Esophagus mucosa (tissue), 1 donor: ENCODE measurements at regions not wholly inside any gene's neighbourhood (a gene's known extent, or its start where the extent isn't known, plus 50 kb on each side); places are given as distances from the start of the nearest gene placed in this dataset.
"Not testable (repeated sequence)": the region's sequence is repeated elsewhere in the genome, so short reads cannot be mapped to it uniquely, and the experiment has no call there.

Experiments
- ATAC-seq: fragments of 200-7000 bp; cut with Tn5 transposase; one replicate; pipeline ENCODE4 v1.9.1; 2020
- donor health status: DM: yes; HTN: yes; CAD: no.

DNA sequence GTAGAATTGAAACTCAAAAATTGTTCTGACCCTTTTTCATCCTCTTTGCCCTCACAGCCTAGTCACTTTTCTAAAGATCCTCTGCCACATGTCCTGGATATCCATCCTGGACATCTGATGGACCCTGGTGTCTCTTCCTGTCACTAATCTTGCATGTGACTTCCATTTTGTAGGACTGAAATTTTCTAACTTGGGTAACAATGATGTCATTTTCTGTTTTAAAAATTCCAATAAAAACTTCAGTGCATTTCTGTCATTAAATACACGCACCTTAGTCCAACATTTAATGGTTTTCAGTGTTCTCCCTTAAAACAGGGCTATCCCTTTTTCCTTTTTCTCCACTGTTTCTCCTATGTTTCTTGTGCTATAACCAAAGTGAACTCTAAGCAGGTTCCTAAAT is 684.9 kb upstream of the ANKRD30A start:
- ATAC-seq, result no peak

DNA sequence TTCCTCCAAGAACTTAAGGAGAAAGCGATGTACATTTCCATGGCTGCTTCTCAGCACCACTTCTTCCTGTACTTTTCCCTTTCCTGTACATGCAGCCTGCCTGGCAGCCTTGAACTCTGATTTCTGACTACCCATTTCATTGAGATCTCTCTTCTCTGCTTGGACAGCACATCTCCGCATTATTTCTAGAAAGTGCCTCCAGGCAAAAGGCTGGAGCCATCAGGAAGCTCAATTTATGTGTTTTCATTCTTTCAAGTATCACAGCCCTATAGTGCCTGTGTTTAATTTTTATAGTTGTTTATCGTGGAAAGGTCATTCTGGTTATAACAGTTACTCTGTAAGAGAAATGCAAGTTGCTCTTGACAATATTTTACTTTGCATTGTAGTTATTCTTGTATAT is 688.0 kb upstream of the ANKRD30A start:
- no peak for ATAC-seq

GRCh38 chr10:36428507-36428906 is 696.9 kb upstream of the ANKRD30A start:
- ATAC-seq, result no peak

DNA sequence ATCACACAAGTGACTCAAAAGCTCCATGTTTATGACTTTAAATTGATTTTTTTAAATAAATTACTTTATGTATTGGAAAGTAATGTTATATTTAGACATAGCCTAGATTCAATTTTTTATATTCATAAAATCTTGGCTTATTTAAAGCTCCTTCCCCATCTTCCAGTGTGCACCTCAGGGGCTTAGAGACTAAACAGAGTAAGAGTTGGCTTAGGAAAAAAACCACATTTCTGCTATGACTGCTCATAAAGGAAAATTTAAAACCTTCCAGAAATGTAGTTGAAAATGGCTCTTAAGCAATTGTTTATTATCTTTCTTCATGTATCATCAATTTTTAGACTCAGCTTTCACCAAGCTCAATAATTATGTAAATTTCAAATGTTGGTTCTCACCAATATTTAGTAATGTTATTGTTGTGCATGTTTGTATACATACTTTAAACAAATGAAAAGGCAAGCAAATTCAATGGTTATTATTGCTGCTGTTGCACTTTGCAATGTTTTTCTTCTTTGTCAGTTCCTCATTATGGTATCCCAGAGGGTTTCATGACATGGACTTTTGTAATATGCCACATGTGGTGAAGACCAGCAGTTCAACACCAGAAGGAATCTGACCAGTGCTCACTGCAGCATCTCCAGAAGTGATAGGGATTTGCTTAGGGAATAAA is 700.1 kb upstream of the ANKRD30A start:
- no peak for ATAC-seq

DNA sequence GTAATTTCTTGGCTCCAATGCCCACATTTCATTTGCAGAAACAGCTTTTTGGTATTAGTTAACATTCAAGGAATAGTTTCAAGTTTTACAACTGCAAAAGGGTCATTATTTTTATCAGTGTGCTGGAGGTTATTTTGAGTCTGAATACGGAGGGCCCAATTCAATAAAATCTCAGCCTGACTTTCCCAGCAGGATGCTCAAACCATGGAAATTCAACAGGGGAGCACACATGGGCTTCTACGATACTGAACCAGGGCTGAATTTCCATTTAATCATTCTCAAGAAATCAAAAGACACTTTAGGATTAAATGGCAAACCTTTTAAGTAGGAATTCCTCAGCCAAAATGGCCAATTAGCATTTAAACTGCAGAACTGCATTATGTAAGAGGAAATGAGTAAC is 700.9 kb upstream of the ANKRD30A start:
- no peak for ATAC-seq

- ATAC-seq, result no peak
Observed at GRCh38 chr10:36423821-36424248, 701.6 kb upstream of the ANKRD30A start.

DNA sequence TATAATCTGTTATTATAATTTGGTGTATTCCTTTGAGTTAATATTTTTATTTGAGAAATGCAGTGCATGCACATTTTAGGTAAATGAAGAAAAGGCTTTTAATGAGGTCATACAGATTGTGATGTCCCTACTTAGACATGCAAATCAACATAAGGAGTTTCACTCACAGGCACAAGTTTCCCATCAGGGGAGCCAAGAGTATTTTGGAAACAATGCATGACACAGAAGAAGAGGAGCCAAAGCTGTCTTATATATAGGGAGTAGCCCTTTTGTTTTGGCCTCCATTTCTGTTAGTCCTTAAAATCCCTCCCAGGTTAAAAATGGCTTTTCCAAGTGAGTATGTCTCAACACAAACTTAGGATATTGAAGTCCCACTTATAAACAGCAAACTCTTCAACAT is 703.4 kb upstream of the ANKRD30A start:
- ATAC-seq, result no peak

GRCh38 chr10:36416513-36416912 is 708.9 kb upstream of the ANKRD30A start:
- no peak for ATAC-seq

GRCh38 chr10:36412942-36413341 is 712.5 kb upstream of the ANKRD30A start:
- ATAC-seq, result no peak

- ATAC-seq, result not testable (repeated sequence)
Observed at GRCh38 chr10:36400238-36400637, 725.2 kb upstream of the ANKRD30A start.

GRCh38 chr10:36393801-36394200 is 731.6 kb upstream of the ANKRD30A start:
- no peak for ATAC-seq

- ATAC-seq, result no peak
Observed at GRCh38 chr10:36391405-36391804, 734.0 kb upstream of the ANKRD30A start.

- ATAC-seq, result no peak
Observed at GRCh38 chr10:36390221-36390620, 735.2 kb upstream of the ANKRD30A start.

GRCh38 chr10:36388166-36388565 is 737.2 kb upstream of the ANKRD30A start:
- no peak for ATAC-seq

DNA sequence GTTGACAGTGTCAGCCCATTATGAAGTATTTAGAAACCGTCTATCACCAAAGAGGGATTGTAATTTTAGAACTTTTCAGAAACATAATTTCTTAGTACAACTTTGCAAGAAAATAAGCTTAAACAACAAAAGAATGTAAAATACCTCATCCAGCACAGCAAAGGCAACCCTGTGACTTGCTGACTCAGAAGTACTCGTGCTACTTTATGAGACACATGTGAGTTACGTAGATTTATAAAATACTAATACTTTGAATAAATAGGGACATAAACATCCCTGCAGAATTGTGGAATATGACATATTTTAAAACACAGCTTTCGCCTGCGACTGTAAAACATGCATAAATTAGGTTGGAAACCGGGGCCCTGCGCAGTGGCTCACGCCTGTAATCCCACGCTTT is 739.7 kb upstream of the ANKRD30A start:
- no peak for ATAC-seq

GRCh38 chr10:36383349-36383748 is 741.3 kb upstream of the FZD8 start:
- no peak for ATAC-seq

GRCh38 chr10:36381748-36382147 is 739.7 kb upstream of the FZD8 start:
- ATAC-seq, result no peak

DNA sequence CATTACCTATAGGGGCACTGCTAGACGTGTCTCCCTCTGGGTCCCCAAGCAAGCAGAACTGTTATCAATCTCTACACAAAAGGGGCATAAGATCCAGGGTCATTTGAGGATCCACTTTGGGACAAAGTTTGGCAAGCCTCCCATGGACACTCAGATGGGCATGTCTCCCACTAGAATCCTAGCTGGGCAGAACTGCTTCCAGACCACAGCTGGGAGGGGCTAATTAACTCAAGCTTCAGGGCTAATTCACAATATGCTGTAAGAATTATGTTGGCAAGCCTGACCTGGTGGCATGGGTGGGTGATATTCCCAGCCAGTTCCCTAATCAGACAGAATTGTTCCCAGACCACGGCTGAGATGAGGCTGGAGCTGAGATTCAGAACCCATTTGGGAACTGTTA is 738.4 kb upstream of the FZD8 start:
- no peak for ATAC-seq

DNA sequence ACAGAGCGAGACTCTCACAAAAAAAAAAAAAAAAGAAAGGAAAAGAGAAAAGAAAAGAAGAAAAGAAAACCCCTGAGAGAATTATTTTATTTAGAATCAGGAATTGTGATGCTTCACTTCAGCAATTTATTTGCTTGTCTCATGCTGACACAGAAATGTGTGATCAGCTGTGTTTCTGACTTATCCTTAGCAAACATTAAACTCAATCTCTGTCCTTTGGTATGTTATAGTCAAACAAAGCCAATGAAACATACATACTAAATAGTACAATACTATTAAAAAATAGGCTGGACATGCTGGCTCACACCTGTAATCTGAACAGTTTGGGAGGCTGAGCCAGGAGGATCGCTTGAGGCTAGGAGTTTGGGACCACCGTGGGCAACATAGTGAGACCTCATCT is 733.0 kb upstream of the FZD8 start:
- ATAC-seq, result no peak

GRCh38 chr10:36373424-36374096 is 731.5 kb upstream of the FZD8 start:
- no peak for ATAC-seq

- ATAC-seq, result no peak
Observed at GRCh38 chr10:36367362-36367761, 725.3 kb upstream of the FZD8 start.

DNA sequence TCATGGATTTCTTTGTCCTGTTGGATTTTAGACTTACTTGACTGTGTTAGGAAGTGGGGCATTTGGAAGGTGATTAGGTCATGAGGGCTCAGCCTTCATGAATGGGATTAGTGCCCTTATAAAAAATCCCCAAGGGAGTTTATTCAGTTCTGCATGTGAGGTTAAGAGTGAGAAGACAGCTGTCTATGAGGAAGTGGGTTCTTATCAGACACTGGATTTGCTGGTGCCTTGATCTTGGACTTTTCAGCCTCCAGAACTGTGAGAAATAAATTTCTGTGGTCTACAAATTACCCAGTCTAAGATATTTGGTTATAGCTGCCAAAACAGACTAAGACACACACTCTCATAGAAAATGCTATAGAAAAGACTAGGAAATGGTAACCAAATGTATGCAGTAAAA is 724.7 kb upstream of the FZD8 start:
- ATAC-seq, result no peak

DNA sequence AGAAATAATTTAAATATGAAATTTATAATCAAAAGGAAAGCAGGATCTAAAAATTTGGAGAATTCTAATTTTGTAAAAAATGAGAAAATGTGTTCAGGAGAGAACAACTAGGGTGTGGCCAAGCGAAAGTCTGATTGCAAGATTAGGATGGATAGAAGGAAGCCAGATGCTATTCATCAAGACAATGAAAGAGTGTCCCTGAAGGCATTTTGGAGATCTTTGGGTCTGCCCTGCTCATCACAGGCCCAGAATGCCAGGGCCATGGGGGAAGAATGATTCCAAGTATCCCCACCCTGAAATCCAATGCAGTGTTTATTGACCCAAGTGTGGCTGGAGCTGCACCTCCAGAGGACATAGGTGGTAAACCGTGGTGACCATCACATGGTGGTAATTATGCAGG is 724.0 kb upstream of the FZD8 start:
- no peak for ATAC-seq

DNA sequence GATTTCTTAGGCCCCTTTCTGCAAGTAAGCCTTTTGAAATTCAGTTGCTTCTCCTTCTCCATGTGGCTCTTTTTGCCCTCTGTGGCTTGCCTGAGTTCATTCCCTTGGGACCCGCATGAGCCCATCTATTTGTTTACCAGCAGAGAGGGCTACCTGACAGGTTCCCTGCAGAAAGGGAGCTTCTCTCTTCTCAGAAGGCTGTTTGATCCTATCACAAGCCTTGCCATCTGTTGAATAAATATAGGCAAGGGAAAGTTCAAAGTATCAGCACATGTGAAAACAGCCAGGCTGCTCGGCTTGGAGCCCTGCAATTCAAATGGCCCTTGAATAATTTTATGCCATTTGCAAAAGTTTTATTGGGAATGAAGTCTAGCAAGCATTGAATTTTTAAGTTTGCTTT is 720.2 kb upstream of the FZD8 start:
- ATAC-seq, result no peak

DNA sequence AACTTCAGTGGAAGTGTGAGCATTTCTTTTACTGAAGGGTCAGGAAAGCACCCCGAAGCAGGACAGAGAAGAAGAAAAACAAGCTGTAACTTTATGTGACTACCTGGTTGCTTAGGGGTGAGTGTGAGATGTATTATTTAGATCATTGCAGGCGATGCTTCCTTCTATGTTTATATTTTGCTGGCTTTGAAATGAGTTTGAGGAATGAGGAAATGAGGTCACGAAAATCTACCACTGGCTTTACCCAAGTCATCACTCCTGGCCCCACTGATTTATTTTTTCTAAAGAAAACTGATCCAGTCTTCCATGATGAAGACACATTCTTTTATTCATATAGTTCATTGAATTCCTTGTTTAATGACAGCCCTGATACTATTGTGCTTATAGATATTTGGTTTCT is 716.6 kb upstream of the FZD8 start:
- no peak for ATAC-seq
